Ovary (tissue), 3 donors: ENCODE measurements at regions not wholly inside any gene's neighbourhood (a gene's known extent, or its start where the extent isn't known, plus 50 kb on each side); places are given as distances from the start of the nearest gene placed in this dataset.

ENCODE experiments used
- CTCF ChIP-seq, 3 donors: fragments of 450-650 bp in 2 of 3; fragments of 200-600 bp in 1 of 3; IDR thresholded peaks; one replicate each; pipeline versions ENCODE4 v1.5.1 to v1.8.0; 2016 to 2022; ENCODE audit warnings: antibody characterized with exemption in 3 of 3, mild to moderate bottlenecking in 1 of 3
- EP300 ChIP-seq: sonication (generic); formaldehyde crosslinking; IDR thresholded peaks from one replicate; pipeline ENCODE4 v1.6.1; 2017; ENCODE audit warnings: antibody characterized with exemption
- POLR2A ChIP-seq: fragments of 450-650 bp; IDR thresholded peaks from one replicate; pipeline ENCODE4 v1.6.1; 2017; ENCODE audit warnings: antibody characterized with exemption, mild to moderate bottlenecking, moderate library complexity
- donor health status: DM: no; HTN: no; CAD: no.

GRCh38 chr2:134134827-134135226 is 119.0 kb upstream of the MGAT5 start:
- TF ChIP-seq CTCF (IDR thresholded peaks at IDR 0.05) (no peak), EP300 (no peak), POLR2A (no peak)
